H1 (cell line): ENCODE measurements at regions not wholly inside any gene's neighbourhood (a gene's known extent, or its start where the extent isn't known, plus 50 kb on each side); places are given as distances from the start of the nearest gene placed in this dataset.

Experiments
- CBX5 ChIP-seq: fragments of 300-800, 300-1000 bp; sonication (generic); IDR thresholded peaks from 2 replicates; pipeline ENCODE4 v1.7.1; 2016; ENCODE audit warnings: antibody characterized with exemption, low read length, low read depth
- CTCF ChIP-seq, 3 experiments: IDR thresholded peaks; 1 replicate in 2 of 3; 2 replicates in 1 of 3; pipeline versions ENCODE4 v1.5.1 to v1.6.1; 2011; ENCODE audit warnings: low read length in 3 of 3, mild to moderate bottlenecking in 3 of 3, inconsistent platforms in 2 of 3, low read depth in 1 of 3, moderate library complexity in 1 of 3; ENCODE audit not compliant: insufficient read depth in 1 of 3; ENCODE audit errors: control extremely low read depth in 1 of 3
- HDAC6 ChIP-seq: IDR thresholded peaks from one replicate; pipeline ENCODE4 v1.7.1; 2012; ENCODE audit warnings: low read depth, mild to moderate bottlenecking, inconsistent platforms, low read length, moderate library complexity
- RFX5 ChIP-seq: IDR thresholded peaks from 2 replicates; pipeline ENCODE4 v1.6.1; 2011; ENCODE audit warnings: low read depth, low read length, improper control_type of control experiment, borderline replicate concordance
- SP1 ChIP-seq: IDR thresholded peaks from 2 replicates; pipeline ENCODE4 v1.6.1; 2011; ENCODE audit warnings: low read depth, low read length
- SRF ChIP-seq: IDR thresholded peaks from 2 replicates; pipeline ENCODE4 v1.6.1; 2011; ENCODE audit warnings: mild to moderate bottlenecking, low read depth, low read length, moderate library complexity
- TAF1 ChIP-seq: IDR thresholded peaks from 2 replicates; pipeline ENCODE4 v1.6.1; 2011; ENCODE audit warnings: mild to moderate bottlenecking, low read depth, low read length
- USF2 ChIP-seq: IDR thresholded peaks from 2 replicates; pipeline ENCODE4 v1.6.1; 2011; ENCODE audit warnings: low read length, improper control_type of control experiment
- YY1 ChIP-seq: IDR thresholded peaks from 2 replicates; pipeline ENCODE4 v1.6.1; 2011; ENCODE audit warnings: low read depth, mild to moderate bottlenecking, low read length

- no peak for TF ChIP-seq CTCF (IDR thresholded peaks at IDR 0.05; ENCODE audit: control extremely low read depth in 1 of 3, insufficient read depth in 1 of 3, low read depth in 1 of 3, low read length in 3 of 3)
- no peak for TF ChIP-seq RFX5
- TF ChIP-seq YY1 = no peak
- no peak for TF ChIP-seq SRF
- TF ChIP-seq USF2 = no peak
- no peak for TF ChIP-seq SP1
- no peak for TF ChIP-seq TAF1
- no peak for TF ChIP-seq HDAC6
- TF ChIP-seq CBX5 = no peak
These were observed 174.5 kb upstream of the MAP3K1 start (continued) for GRCh38 chr5:56640763-56641406.
